MCF 10A (cell line): ENCODE measurements at regions not wholly inside any gene's neighbourhood (a gene's known extent, or its start where the extent isn't known, plus 50 kb on each side); places are given as distances from the start of the nearest gene placed in this dataset.

Source experiments
- BruUV-seq: library from RNA; stranded (reverse); fragments of 400-500 nt; replicated peaks from 2 replicates; lab custom pipeline; 2021; lab: Mats Ljungman, UMichigan
- CTCF ChIA-PET: fragments of 300-600 bp; sonication (Branson Sonifier 250); formaldehyde crosslinking; extraction: SDS; loops from one replicate; lab custom pipeline; 2021; ENCODE audit warnings: antibody characterized with exemption, inconsistent platforms; lab: Yijun Ruan, JAX
- POLR2A ChIA-PET: fragments of 300-600, 350-650 bp; sonication (Branson Sonifier 250); formaldehyde crosslinking; extraction: SDS; loops from one replicate; lab custom pipeline; 2020; ENCODE audit warnings: antibody characterized with exemption, inconsistent platforms; lab: Yijun Ruan, JAX
- DNase-seq: peaks from one replicate; pipeline ENCODE4 v3.0.0-alpha.2; 2018; ENCODE audit not compliant: unreplicated experiment
- H3K27ac Mint-ChIP-seq: one replicate; pipeline ENCODE4 v1.8.0; 2022; ENCODE audit warnings: mild to moderate bottlenecking, low read depth, mixed read lengths; ENCODE audit not compliant: unreplicated experiment
- H3K27me3 Mint-ChIP-seq: one replicate; pipeline ENCODE4 v1.8.0; 2022; ENCODE audit warnings: mixed read lengths; ENCODE audit not compliant: insufficient read depth, unreplicated experiment
- H3K36me3 Mint-ChIP-seq: one replicate; pipeline ENCODE4 v1.8.0; 2022; ENCODE audit warnings: mild to moderate bottlenecking, moderate library complexity, mixed read lengths; ENCODE audit not compliant: insufficient read depth, unreplicated experiment
- H3K4me1 Mint-ChIP-seq: one replicate; pipeline ENCODE4 v1.8.0; 2022; ENCODE audit warnings: mixed read lengths; ENCODE audit not compliant: insufficient read depth, unreplicated experiment
- H3K4me3 Mint-ChIP-seq: one replicate; pipeline ENCODE4 v1.8.0; 2022; ENCODE audit warnings: mild to moderate bottlenecking, moderate library complexity, mixed read lengths; ENCODE audit not compliant: unreplicated experiment
- H3K9me3 Mint-ChIP-seq: one replicate; pipeline ENCODE4 v1.8.0; 2022; ENCODE audit warnings: mixed read lengths; ENCODE audit not compliant: unreplicated experiment
- intact Hi-C: fragments of 100-400 bp; cut with micrococcal nuclease; formaldehyde crosslinking; loops from 2 replicates; pipeline ENCODE4 v1.14.1; 2022
- TF ChIP-seq, protein P1 (sequence below): fragments of 200-600 bp; IDR thresholded peaks from one replicate; pipeline ENCODE4 v1.8.0; 2022; ENCODE audit warnings: antibody characterized with exemption, mild to moderate bottlenecking; ENCODE audit not compliant: unreplicated experiment

DNA sequence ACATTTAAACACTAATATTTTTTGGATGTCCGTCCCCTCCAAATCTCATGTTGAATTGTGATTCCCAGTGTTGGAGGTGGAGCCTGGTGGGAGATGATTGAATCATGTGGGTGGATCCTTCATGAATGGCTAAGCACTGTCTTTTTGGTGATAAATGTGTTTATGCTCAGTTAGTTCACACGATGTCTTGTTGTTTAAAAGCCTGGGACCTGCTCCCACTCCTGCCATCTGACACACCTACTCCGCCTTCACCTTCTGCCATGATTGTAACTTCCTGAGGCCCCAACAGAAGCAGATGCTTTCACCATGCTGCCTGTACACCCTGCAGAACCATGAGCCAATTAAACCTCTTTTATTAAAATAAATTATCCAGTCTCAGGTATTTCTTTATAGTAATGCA, 114.7 kb downstream of the TNFAIP3 start:
- no peak overlapping the region for H3K4me3 Mint-ChIP-seq
- H3K27me3 Mint-ChIP-seq = no peaks in the 10 kb centered on the region
- no peaks in the 10 kb centered on the region for H3K9me3 Mint-ChIP-seq
- intact Hi-C loops = no loop called here
- TF ChIP-seq, protein P1, sequence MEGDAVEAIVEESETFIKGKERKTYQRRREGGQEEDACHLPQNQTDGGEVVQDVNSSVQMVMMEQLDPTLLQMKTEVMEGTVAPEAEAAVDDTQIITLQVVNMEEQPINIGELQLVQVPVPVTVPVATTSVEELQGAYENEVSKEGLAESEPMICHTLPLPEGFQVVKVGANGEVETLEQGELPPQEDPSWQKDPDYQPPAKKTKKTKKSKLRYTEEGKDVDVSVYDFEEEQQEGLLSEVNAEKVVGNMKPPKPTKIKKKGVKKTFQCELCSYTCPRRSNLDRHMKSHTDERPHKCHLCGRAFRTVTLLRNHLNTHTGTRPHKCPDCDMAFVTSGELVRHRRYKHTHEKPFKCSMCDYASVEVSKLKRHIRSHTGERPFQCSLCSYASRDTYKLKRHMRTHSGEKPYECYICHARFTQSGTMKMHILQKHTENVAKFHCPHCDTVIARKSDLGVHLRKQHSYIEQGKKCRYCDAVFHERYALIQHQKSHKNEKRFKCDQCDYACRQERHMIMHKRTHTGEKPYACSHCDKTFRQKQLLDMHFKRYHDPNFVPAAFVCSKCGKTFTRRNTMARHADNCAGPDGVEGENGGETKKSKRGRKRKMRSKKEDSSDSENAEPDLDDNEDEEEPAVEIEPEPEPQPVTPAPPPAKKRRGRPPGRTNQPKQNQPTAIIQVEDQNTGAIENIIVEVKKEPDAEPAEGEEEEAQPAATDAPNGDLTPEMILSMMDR = no peak
- H3K36me3 Mint-ChIP-seq = no peaks in the 10 kb centered on the region
- H3K27ac Mint-ChIP-seq = no peak overlapping the region
- BruUV-seq = no TSS peak
- H3K4me1 Mint-ChIP-seq = peaks cover 7% of the 10 kb centered on the region
- no peak for DNase-seq
- POLR2A ChIA-PET = no interaction called here
- CTCF ChIA-PET = interaction anchor here (0.5 to 0.9 kb wide), 3 partner anchors 22 to 109 kb away, joined by 3 to 7 read pairs (median 5); no protein-coding TSS in a partner anchor

DNA sequence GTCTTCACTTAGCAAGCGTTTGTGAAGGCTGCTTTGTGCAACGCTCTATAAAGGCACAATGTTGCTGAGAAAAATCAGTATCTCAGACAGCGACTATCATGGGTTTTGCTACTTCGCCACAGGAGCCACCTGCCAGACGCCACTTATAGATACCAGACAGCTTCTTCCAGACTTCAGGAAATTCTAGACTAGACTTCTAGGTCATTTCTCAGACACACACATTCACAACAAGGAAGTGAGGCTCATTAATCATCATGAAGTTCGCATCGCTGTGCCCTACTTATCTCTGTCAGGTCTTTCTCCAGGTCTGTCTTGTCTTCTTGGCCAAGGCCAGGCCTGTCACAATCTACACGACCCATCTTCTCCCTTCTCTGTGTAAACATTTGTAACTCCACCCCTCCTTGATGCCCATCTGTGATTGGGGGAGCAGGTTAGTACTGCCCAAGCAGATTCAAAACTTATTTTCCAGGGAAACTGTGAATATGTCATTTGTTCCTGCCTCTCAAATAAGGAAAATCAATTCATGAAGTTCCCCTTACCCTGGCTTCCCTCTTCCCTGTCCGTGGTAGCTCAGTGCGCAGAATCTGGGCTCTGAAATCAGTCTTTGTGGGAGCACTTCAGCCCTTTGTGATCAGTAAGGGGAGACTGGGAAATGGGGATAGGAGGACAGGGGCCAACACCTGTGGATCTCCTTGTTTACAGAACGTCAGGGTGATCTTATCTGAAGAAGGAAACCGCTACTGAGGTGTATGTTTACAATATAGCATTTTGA, 115.5 kb downstream of the TNFAIP3 start:
- no peak overlapping the region for H3K4me3 Mint-ChIP-seq
- BruUV-seq = no TSS peak
- H3K4me1 Mint-ChIP-seq = peaks cover 7% of the 10 kb centered on the region
- intact Hi-C loops = no loop called here
- no peaks in the 10 kb centered on the region for H3K36me3 Mint-ChIP-seq
- no peaks in the 10 kb centered on the region for H3K9me3 Mint-ChIP-seq
- ChIA-PET POLR2A (no interaction called here), CTCF (no interaction called here)
- no peak for DNase-seq
- TF ChIP-seq, protein P1 = no peak
- H3K27me3 Mint-ChIP-seq = no peaks in the 10 kb centered on the region
- no peak overlapping the region for H3K27ac Mint-ChIP-seq

DNA sequence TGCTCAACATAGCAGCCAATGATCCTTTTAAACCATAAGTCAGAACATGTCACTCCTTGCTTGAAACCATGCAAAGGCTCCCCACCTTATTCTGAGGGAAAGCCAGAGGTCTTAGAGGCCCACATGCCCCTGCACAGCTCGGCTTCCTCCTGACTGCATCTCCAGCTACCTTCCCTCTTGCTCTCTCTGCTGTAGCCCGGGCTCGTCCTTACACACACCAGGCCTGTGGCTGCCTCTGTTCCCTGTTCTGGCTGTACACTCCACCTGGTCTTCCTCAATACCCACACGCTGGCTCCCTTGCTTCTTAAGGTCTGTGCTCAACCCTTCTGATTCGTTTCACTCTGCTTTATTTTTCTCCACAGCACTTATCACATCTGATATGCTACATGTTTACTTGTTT, 116.2 kb downstream of the TNFAIP3 start:
- no TSS peak for BruUV-seq
- POLR2A ChIA-PET = no interaction called here
- TF ChIP-seq, protein P1 = no peak
- peaks cover 3% of the 10 kb centered on the region for H3K4me1 Mint-ChIP-seq
- no peaks in the 10 kb centered on the region for H3K36me3 Mint-ChIP-seq
- H3K4me3 Mint-ChIP-seq = no peak overlapping the region
- no peaks in the 10 kb centered on the region for H3K9me3 Mint-ChIP-seq
- DNase-seq = no peak
- no peaks in the 10 kb centered on the region for H3K27me3 Mint-ChIP-seq
- no peak overlapping the region for H3K27ac Mint-ChIP-seq
- intact Hi-C loops = no loop called here
- CTCF ChIA-PET = no interaction called here

DNA sequence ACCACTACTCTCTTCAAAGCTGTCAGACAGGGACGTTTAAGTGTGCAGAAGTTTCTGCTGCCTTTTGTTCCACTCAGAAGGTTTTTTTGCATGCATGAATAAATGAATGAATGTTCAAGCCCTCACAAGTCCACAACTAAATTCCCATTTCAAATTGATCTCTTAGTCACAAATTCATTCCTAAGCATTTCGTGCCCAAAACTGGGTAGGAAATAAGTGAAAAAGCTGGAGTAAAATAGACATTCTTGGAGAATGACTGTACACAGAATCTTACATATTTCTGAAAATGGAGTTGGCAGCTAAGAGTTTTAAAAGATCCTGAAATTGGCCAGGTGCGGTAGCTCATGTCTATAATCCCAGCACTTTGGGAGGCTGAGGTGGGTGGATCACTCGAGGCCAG, 117.6 kb downstream of the PERP start:
- Mint-ChIP-seq H3K27me3 (no peaks in the 10 kb centered on the region), H3K27ac (no peak overlapping the region), H3K4me3 (no peak overlapping the region), H3K4me1 (no peaks in the 10 kb centered on the region), H3K9me3 (peaks cover 7% of the 10 kb centered on the region), H3K36me3 (no peaks in the 10 kb centered on the region)
- intact Hi-C loops = loop anchor here (1.0 kb wide), 1 partner anchor 25 kb away; no protein-coding TSS in a partner anchor
- BruUV-seq = no TSS peak
- ChIA-PET CTCF (interaction anchor here (0.6 to 1.6 kb wide), 4 partner anchors 11 to 716 kb away, joined by 3 to 6 read pairs (median 3); no protein-coding TSS in a partner anchor), POLR2A (no interaction called here)
- DNase-seq = no peak
- TF ChIP-seq, protein P1 = no peak
